ENCODE measurements at regions not wholly inside any gene's neighbourhood (a gene's known extent, or its start where the extent isn't known, plus 50 kb on each side); places are given as distances from the start of the nearest gene placed in this dataset.

DNA sequence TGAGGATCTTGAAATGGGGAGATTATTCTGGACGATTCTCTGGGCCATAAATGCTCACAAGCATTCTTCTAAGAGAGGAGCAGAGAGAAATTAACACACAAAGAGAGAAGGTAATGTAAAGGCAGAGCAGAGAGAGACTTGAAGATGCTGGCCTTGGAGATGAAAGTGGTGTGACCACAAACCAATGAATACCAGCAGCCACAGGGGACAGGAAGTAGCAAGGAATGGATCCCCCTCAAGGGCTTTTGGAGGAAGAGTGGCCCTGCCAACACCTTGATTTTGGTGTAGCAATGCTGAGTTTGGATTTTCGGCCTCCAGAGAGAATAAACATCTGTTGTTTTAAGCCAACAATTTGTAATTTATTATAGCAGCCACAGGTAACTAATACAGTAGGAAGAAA, 1155.6 kb downstream of the TYW1 start:
- no peak overlapping the region for H3K4me3 ChIP-seq (ENCODE audit: low read depth, low read length)
- no peaks in the 10 kb centered on the region for H3K4me1 ChIP-seq (ENCODE audit: control insufficient read depth, insufficient read depth, low read length)
- ChIA-PET POLR2A (no interaction called here), CTCF (no interaction called here)
- no peak for TF ChIP-seq ZNF621 (tag by site-specific recombination; IDR thresholded peaks at IDR 0.05)
- no peak for TF ChIP-seq RBAK (tag by site-specific recombination; IDR thresholded peaks at IDR 0.05)
- TF ChIP-seq, protein P1, sequence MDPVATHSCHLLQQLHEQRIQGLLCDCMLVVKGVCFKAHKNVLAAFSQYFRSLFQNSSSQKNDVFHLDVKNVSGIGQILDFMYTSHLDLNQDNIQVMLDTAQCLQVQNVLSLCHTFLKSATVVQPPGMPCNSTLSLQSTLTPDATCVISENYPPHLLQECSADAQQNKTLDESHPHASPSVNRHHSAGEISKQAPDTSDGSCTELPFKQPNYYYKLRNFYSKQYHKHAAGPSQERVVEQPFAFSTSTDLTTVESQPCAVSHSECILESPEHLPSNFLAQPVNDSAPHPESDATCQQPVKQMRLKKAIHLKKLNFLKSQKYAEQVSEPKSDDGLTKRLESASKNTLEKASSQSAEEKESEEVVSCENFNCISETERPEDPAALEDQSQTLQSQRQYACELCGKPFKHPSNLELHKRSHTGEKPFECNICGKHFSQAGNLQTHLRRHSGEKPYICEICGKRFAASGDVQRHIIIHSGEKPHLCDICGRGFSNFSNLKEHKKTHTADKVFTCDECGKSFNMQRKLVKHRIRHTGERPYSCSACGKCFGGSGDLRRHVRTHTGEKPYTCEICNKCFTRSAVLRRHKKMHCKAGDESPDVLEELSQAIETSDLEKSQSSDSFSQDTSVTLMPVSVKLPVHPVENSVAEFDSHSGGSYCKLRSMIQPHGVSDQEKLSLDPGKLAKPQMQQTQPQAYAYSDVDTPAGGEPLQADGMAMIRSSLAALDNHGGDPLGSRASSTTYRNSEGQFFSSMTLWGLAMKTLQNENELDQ (tag by site-specific recombination; IDR thresholded peaks at IDR 0.05; ENCODE audit: low read depth) = no peak
- TF ChIP-seq ZFHX2 (tag by site-specific recombination; conservative IDR thresholded peaks at IDR 0.05) = no peak
- no peak for TF ChIP-seq ZNF521 (tag by site-specific recombination; IDR thresholded peaks at IDR 0.05)
- no peak for TF ChIP-seq CTCF (tag by site-specific recombination; IDR thresholded peaks at IDR 0.05)
- TF ChIP-seq ZNF623 (tag by site-specific recombination; IDR thresholded peaks at IDR 0.05) = no peak
- no peak for TF ChIP-seq ZNF335 (tag by site-specific recombination; conservative IDR thresholded peaks at IDR 0.05)
- H3K9me3 ChIP-seq (ENCODE audit: control insufficient read depth, insufficient read depth, low read depth, low read length) = no peaks in the 10 kb centered on the region
- H3K27ac ChIP-seq (ENCODE audit: extremely low read depth, low read depth, low read length) = no peak overlapping the region
- H3K36me3 ChIP-seq (ENCODE audit: control insufficient read depth in 2 of 2, insufficient read depth in 1 of 2, low read length in 2 of 2) = no peaks in the 10 kb centered on the region

- no peak overlapping the region for H3K4me3 ChIP-seq (ENCODE audit: low read depth, low read length)
- ChIA-PET CTCF (no interaction called here), POLR2A (no interaction called here)
- H3K27ac ChIP-seq (ENCODE audit: extremely low read depth, low read depth, low read length) = no peak overlapping the region
- TF ChIP-seq ZNF561 (tag by site-specific recombination; IDR thresholded peaks at IDR 0.05; ENCODE audit: borderline replicate concordance) = no peak
- TF ChIP-seq GLIS1 (tag by site-specific recombination; IDR thresholded peaks at IDR 0.05) = no peak
- TF ChIP-seq BCL6B (tag by site-specific recombination; IDR thresholded peaks at IDR 0.05) = no peak
- TF ChIP-seq ZNF777 (tag by site-specific recombination; IDR thresholded peaks at IDR 0.05; ENCODE audit: borderline replicate concordance) = no peak
- no peak for TF ChIP-seq HIC1 (tag by site-specific recombination; IDR thresholded peaks at IDR 0.05)
- no peaks in the 10 kb centered on the region for H3K9me3 ChIP-seq (ENCODE audit: control insufficient read depth, insufficient read depth, low read depth, low read length)
- H3K36me3 ChIP-seq (ENCODE audit: control insufficient read depth in 2 of 2, insufficient read depth in 1 of 2, low read length in 2 of 2) = no peaks in the 10 kb centered on the region
- no peaks in the 10 kb centered on the region for H3K4me1 ChIP-seq (ENCODE audit: control insufficient read depth, insufficient read depth, low read length)
These were observed 1159.0 kb downstream of the TYW1 start for GRCh38 chr7:68155676-68156075.

GRCh38 chr7:68158686-68159295, 1162.2 kb downstream of the TYW1 start:
- POLR2A ChIA-PET = no interaction called here
- CTCF ChIA-PET = no interaction called here
- H3K27ac ChIP-seq (ENCODE audit: extremely low read depth, low read depth, low read length) = no peak overlapping the region
- H3K9me3 ChIP-seq (ENCODE audit: control insufficient read depth, insufficient read depth, low read depth, low read length) = no peaks in the 10 kb centered on the region
- no peaks in the 10 kb centered on the region for H3K36me3 ChIP-seq (ENCODE audit: control insufficient read depth in 2 of 2, insufficient read depth in 1 of 2, low read length in 2 of 2)
- H3K4me3 ChIP-seq (ENCODE audit: low read depth, low read length) = no peak overlapping the region
- H3K4me1 ChIP-seq (ENCODE audit: control insufficient read depth, insufficient read depth, low read length) = no peaks in the 10 kb centered on the region
- TF ChIP-seq ZNF16 (tag by site-specific recombination; IDR thresholded peaks at IDR 0.05; ENCODE audit: low read depth) (no peak), SCRT1 (tag by site-specific recombination; IDR thresholded peaks at IDR 0.05; ENCODE audit: borderline replicate concordance) (no peak), ZNF157 (tag by site-specific recombination; IDR thresholded peaks at IDR 0.05) (no peak), KLF17 (tag by site-specific recombination; IDR thresholded peaks at IDR 0.05) (no peak), ZNF433 (tag by site-specific recombination; IDR thresholded peaks at IDR 0.05; ENCODE audit: low read depth) (no peak), BCL11A (tag by site-specific recombination; IDR thresholded peaks at IDR 0.05; ENCODE audit: low read depth) (no peak), PRDM1 (tag by site-specific recombination; IDR thresholded peaks at IDR 0.05) (no peak), ZNF514 (tag by site-specific recombination; IDR thresholded peaks at IDR 0.05) (no peak), ZNF140 (tag by site-specific recombination; IDR thresholded peaks at IDR 0.05) (no peak), ZNF391 (tag by site-specific recombination; IDR thresholded peaks at IDR 0.05; ENCODE audit: borderline replicate concordance, low read depth) (no peak), ZNF658 (tag by site-specific recombination; IDR thresholded peaks at IDR 0.05) (no peak), ZNF248 (tag by site-specific recombination; IDR thresholded peaks at IDR 0.05) (no peak)

Measured in HEK293 (cell line).